Activated CD8-positive, alpha-beta T cell treated with anti-CD3 and anti-CD28 coated beads for 36 hours (primary cell): ENCODE measurements at regions not wholly inside any gene's neighbourhood (a gene's known extent, or its start where the extent isn't known, plus 50 kb on each side); places are given as distances from the start of the nearest gene placed in this dataset.

ENCODE experiments used
- ATAC-seq: fragments of 200-7000 bp; cut with Tn5 transposase; one replicate; pipeline ENCODE4 v1.10.0; 2021; ENCODE audit warnings: mild to moderate bottlenecking, moderate library complexity
- CTCF ChIA-PET: fragments of 350-600 bp; sonication (Branson Sonifier 250); formaldehyde crosslinking; loops from one replicate; lab custom pipeline; 2021; ENCODE audit warnings: antibody characterized with exemption; lab: Charles Lee
- POLR2A ChIA-PET: fragments of 350-600 bp; sonication (Branson Sonifier 250); formaldehyde crosslinking; loops from one replicate; lab custom pipeline; 2021; ENCODE audit warnings: antibody characterized with exemption; lab: Charles Lee
- DNase-seq: peaks from one replicate; pipeline ENCODE4 v3.0.0-alpha.2; 2020
- H3K27ac Mint-ChIP-seq: one replicate; pipeline ENCODE4 v1.8.0; 2021; ENCODE audit warnings: mild to moderate bottlenecking, mixed read lengths
- H3K27me3 Mint-ChIP-seq: one replicate; pipeline ENCODE4 v1.8.0; 2021; ENCODE audit warnings: mixed read lengths
- H3K36me3 Mint-ChIP-seq: one replicate; pipeline ENCODE4 v1.8.0; 2021; ENCODE audit warnings: low read depth, mixed read lengths
- H3K4me1 Mint-ChIP-seq: one replicate; pipeline ENCODE4 v1.8.0; 2021; ENCODE audit warnings: low read depth, mixed read lengths
- H3K4me3 Mint-ChIP-seq: one replicate; pipeline ENCODE4 v1.8.0; 2021; ENCODE audit warnings: mild to moderate bottlenecking, moderate library complexity, mixed read lengths
- H3K9me3 Mint-ChIP-seq: one replicate; pipeline ENCODE4 v1.8.0; 2021; ENCODE audit warnings: mixed read lengths
- CTCF ChIP-seq: fragments of 200-600 bp; IDR thresholded peaks from one replicate; pipeline ENCODE4 v1.8.0; 2022; ENCODE audit warnings: antibody characterized with exemption, mild to moderate bottlenecking
- intact Hi-C: fragments of 100-400 bp; cut with micrococcal nuclease; formaldehyde crosslinking; loops from one replicate; pipeline ENCODE4 v1.10.0; 2022

DNA sequence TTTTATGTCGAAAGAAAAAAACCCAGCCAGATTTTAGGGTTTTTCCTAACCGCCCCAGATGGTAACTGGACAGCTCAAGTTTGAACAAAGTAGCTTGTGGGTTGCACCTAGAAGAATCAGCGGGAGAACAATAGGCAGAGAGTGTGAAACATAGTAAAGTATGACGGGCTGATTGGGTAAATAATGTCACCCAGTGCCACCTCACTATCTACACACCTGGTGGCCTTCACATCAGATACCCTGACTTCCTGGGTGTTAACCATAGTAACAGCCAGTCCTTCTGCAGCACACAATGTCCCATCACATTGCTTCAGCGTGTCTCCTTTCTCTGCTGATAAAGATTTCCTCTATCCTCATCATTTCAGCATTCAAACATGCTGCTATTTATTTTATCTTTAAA, 159.1 kb upstream of the HS3ST1 start:
- ChIA-PET POLR2A (no interaction called here), CTCF (no interaction called here)
- no peak for ATAC-seq
- Mint-ChIP-seq H3K4me1 (no peaks in the 10 kb centered on the region), H3K27ac (no peak overlapping the region), H3K36me3 (no peaks in the 10 kb centered on the region), H3K27me3 (peaks cover 5% of the 10 kb centered on the region), H3K9me3 (no peaks in the 10 kb centered on the region), H3K4me3 (no peak overlapping the region)
- DNase-seq = no peak
- no peak for TF ChIP-seq CTCF
- intact Hi-C loops = no loop called here

DNA sequence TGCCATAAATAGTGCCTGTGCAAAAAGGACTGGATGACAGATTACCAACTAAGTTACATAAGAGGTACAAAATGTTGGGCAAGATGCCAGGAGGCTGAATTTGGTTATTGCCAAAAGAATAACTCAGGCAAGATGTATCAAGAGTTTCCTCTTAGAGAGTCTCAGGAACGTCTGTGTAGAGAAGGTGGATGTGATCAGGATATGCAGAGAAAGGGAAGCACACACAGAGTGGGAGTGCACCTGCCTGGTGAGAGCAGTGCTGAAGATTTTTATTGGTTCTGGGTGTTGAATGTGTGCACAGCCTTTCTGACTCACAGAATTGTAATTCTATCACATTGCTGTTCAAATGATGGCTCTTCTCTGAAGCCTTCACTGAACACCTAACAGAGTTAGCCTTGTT, 156.8 kb upstream of the HS3ST1 start:
- Mint-ChIP-seq H3K4me1 (no peaks in the 10 kb centered on the region), H3K4me3 (no peak overlapping the region), H3K27me3 (peaks cover 9% of the 10 kb centered on the region), H3K36me3 (no peaks in the 10 kb centered on the region), H3K9me3 (peaks cover 4% of the 10 kb centered on the region), H3K27ac (no peak overlapping the region)
- CTCF ChIA-PET = no interaction called here
- no peak for DNase-seq
- POLR2A ChIA-PET = no interaction called here
- intact Hi-C loops = no loop called here
- no peak for TF ChIP-seq CTCF
- ATAC-seq = no peak

GRCh38 chr4:11568511-11568910, 139.8 kb upstream of the HS3ST1 start:
- DNase-seq (no peak), ATAC-seq (no peak)
- CTCF ChIA-PET = no interaction called here
- Mint-ChIP-seq H3K4me3 (no peak overlapping the region), H3K27me3 (no peaks in the 10 kb centered on the region), H3K9me3 (peaks cover 3% of the 10 kb centered on the region), H3K27ac (no peak overlapping the region), H3K4me1 (peaks cover 11% of the 10 kb centered on the region), H3K36me3 (no peaks in the 10 kb centered on the region)
- intact Hi-C loops = no loop called here
- TF ChIP-seq CTCF = no peak
- POLR2A ChIA-PET = no interaction called here

DNA sequence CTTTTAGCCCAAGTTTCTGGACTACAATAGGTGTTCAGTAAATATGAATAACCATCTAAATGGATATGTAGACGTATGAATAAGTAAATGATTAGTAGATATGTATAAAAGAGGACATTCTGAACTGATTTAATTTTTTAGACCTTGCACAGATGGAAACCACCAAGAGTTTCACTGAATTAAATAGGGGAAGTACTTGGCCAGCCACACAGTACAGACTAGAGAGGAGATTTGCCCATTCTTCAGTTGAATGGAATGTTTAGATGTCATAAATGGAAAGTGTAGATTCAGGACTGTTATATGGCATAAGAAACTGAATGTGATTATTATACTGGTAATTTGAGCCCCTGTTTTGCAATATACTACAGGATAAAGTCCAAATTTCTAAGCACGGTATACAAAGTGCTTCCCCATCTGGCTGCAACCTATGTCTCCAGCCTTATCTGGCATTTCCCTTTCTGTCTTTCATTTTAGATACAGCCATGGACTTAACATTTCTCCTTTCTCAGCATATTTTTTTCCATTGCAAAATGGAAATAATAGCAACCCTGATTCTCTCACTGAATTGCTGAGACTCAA, 137.8 kb upstream of the HS3ST1 start:
- peaks cover 11% of the 10 kb centered on the region for H3K4me1 Mint-ChIP-seq
- TF ChIP-seq CTCF = no peak
- CTCF ChIA-PET = no interaction called here
- H3K27ac Mint-ChIP-seq = no peak overlapping the region
- peaks cover 3% of the 10 kb centered on the region for H3K9me3 Mint-ChIP-seq
- POLR2A ChIA-PET = no interaction called here
- ATAC-seq (peak; percentile 34), DNase-seq (no peak)
- intact Hi-C loops = no loop called here
- H3K4me3 Mint-ChIP-seq = no peak overlapping the region
- H3K27me3 Mint-ChIP-seq = no peaks in the 10 kb centered on the region
- H3K36me3 Mint-ChIP-seq = no peaks in the 10 kb centered on the region

DNA sequence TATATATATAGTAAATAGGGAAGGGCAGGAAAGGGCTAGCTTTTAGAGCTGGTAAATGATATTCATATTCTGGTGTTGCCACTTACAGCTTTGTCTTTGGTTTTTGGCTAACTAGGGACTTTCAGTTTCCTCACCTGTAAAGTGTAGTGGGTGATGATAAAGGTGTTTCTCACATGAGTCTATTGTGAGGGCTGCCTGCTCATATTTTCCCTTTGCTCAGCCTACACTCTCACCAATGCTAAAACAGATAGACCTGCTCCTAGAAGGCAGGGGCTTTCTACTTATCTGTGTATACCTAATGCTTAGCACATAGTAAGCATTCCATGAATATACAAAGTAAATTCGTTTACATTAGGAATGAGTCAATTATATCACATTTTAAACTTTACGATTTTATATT, 137.2 kb upstream of the HS3ST1 start:
- Mint-ChIP-seq H3K27ac (no peak overlapping the region), H3K36me3 (no peaks in the 10 kb centered on the region), H3K27me3 (peaks cover 2% of the 10 kb centered on the region), H3K4me3 (no peak overlapping the region), H3K4me1 (peaks cover 11% of the 10 kb centered on the region), H3K9me3 (peaks cover 3% of the 10 kb centered on the region)
- ATAC-seq (peak; percentile 71), DNase-seq (peak; percentile 48)
- ChIA-PET POLR2A (no interaction called here), CTCF (no interaction called here)
- TF ChIP-seq CTCF = no peak
- intact Hi-C loops = no loop called here
